Hematopoietic multipotent progenitor cell (in vitro differentiated cells): ENCODE measurements at regions not wholly inside any gene's neighbourhood (a gene's known extent, or its start where the extent isn't known, plus 50 kb on each side); places are given as distances from the start of the nearest gene placed in this dataset.
"Not testable (repeated sequence)": the region's sequence is repeated elsewhere in the genome, so short reads cannot be mapped to it uniquely, and the experiment has no call there.

Experiments
- DNase-seq, 3 donors: peaks; one replicate each; pipeline ENCODE4 v3.0.0-alpha.2; 2011 to 2015; ENCODE audit warnings: low read depth in 2 of 3, low spot score in 2 of 3

DNA sequence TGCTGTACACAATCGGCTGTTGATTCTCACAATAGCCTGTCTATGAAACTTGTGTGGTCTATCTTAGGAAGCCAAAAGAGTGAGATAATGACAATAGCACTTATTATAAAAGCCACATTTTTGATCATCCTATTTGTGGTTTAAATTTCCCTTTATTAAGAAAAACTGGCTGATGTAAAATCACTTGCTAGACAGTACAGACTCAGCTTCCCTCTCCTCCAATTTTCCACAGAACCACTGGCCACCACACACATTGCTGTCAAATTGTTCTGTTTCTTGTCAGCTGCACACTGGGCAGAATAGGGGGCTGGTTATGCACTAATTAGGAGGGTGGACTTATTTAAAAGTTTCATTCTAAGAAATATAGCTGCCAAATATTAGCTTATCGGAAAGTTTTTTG, 425.9 kb downstream of the EPHA3 start:
- DNase-seq = no peak

DNA sequence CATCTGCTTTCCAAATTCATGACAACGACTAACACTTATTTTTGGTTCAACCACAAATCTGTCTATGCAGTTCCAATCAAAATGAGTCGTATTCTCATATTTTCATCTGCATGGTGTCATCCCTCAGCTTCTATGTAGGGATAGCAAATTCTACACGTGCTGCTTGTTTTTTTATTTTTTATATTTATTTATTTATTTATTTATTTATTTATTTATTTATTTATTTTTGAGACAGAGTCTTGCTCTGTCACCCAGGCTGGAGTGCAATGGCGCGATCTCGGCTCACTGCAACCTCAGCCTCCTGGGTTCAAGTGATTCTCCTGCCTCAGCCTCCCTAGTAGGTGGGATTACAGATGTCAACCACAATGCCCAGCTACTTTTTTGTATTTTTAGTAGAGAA, 447.2 kb downstream of the EPHA3 start:
- not testable (repeated sequence) for DNase-seq

DNA sequence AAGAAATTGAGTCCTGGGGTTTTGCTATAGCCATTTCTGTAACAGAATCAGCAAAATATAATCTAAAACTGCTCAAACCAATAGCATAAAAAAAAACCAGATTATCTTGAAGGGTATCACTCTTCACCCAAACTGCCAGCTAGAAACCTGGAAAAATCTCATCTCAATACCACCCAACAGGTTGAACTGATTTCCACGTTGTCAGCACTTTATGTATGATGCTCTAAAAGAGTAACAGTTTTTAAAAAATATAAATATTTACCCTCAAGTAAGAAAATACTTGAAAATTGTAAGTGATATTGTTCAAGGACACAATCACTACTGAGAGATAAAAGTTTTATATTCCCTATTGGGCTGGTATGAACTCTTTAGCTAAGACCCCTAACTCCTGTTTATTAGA, 451.3 kb downstream of the EPHA3 start:
- DNase-seq = no peak

DNA sequence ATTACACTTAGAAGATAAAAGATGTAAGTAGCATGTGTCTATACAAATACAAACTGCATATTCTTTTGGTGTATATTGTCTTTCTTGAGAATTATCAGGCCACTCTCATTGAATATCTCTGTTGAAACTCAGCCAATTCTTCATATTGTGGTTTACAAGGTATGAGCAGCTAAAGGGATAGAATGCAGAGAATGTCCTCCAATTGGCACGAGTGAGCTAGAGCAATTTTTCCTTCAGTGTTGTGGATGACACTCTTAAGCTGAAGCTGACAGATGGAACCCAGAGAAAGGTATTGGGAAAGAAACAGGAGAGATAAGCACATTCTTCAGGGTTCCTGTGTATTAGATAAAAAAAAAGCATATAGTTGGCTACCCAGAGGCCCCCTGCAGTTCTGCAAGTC, 453.1 kb downstream of the EPHA3 start:
- no peak for DNase-seq

DNA sequence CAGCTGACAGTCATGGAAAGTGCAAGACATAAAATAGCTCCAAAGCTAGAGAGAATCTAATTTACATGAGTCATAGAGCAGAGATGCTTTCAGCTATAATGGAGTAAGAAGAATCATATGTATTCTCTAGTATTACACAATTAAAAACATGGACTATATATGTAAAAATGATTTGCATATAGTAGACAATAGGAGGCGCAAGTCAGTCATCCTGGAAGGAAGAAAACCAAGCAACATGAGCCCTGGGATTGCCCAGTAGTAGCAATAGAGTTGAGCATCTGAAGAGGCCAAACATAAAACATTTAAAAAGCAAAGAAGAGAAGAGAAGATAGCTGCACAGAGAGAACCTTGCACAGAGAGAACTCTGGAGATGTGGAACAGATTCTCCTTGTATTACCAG, 455.0 kb downstream of the EPHA3 start:
- DNase-seq = no peak

DNA sequence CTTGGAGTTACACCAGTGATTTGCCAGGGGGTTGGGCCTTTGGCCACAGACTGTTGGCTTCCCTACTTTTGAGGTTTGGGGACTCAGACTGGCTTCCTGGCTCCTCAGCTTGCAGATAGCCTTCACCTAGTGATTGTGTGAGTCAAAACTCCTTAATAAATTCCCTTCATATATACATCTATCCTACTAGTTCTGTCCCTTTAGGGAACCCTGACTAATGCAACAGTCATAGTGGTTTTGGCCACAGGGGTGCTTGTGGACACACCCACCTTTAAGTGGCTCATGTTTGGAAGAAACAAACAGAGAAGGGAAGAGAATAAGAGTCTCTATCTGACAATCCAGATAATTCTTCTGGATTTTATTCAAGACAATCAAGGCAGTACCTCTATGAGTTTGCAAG, 457.7 kb downstream of the EPHA3 start:
- no peak for DNase-seq

DNA sequence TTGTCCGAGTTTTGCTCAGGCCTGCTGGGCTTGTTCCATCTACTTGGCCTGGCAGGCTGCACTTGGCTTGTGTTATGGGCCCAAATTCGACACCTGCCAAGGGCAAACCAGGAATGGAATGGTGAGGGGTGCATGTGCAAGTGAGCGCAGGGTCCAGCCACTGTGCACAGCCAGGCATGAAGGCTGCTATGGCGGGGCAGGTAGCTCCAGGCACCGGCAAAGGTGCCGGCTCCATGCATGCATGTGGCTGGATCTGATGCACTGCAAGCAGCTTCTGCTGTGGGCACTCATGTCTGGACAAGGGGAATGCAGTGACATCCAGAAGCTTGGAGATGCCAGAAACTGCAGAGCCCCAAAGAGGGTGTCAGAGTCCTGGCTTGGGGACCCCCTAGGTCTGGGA, 463.0 kb downstream of the EPHA3 start:
- DNase-seq = no peak

DNA sequence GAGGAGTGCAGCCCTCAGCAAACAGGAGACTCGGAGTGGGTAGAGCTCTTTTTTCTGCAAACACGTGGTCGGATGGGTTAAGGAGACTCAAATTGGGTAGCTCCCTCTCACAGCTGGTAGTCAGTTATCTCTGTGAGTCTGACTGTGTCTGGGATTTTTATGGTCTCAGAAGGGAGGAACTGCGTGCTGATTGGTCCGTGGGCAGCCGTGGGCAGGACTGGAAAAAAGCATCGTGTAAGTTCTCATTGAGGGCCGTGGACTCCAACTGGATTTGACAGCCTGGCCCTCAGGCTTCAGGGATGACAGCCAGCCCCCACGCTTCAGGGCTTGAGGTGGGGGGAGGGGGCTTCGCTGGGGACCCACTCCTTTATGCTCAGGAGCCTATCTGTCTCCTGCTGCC, 463.9 kb downstream of the EPHA3 start:
- no peak for DNase-seq

DNA sequence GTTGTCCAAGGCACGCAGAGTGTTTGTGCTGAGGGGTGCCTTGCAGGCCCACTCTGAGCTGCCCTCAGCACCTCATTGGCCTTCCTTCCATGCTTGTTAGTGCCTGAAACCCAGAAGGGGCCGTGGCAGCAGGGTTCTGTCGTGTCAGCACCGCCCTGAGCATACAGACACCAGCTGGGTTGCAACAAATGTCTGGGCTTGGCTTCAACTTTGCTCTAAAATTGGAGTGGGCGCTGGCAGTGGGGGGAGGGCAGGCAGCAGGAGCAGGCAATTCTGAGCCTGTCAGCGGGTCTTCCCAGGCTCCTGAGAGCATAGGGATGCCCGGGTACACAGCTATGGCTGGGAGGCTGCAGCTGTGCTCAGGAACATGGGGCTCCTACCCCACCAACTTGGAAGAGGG, 464.3 kb downstream of the EPHA3 start:
- no peak for DNase-seq

DNA sequence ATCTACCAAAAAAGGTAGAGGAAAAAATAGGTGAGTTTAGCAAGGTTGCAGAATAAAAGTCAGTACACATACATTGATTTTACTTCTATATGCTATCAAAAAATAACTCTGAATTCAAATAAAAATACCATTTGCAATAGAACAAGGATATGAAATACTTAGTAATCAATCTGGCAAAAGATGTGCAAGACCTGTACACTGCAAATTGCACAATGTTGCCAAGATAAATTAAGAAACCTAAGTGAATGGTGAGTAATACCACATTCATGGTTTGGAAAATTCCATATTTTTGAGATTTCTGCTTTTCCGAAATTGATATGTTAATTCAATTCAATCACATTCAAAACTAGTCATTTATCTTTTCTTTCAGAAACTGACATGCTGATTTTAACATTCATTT, 464.8 kb downstream of the EPHA3 start:
- no peak for DNase-seq

DNA sequence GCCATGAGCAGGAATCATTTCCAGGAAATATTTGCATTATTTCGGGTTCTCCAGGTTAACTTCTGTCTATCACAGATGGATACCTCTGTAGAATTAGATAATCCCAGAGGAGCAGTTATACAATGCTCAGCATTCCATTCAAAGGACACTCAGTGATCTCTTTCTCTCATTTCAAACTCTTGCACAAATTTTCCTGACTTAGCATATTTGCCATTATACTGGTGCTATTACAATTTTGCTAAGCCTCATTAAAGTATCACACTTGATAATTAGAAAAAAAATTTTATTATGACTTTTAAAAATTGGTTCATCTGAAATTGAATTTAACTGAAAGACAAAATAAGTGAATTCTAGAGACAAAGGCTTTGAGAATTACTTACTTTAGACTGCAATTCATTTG, 469.0 kb downstream of the EPHA3 start:
- DNase-seq = no peak

DNA sequence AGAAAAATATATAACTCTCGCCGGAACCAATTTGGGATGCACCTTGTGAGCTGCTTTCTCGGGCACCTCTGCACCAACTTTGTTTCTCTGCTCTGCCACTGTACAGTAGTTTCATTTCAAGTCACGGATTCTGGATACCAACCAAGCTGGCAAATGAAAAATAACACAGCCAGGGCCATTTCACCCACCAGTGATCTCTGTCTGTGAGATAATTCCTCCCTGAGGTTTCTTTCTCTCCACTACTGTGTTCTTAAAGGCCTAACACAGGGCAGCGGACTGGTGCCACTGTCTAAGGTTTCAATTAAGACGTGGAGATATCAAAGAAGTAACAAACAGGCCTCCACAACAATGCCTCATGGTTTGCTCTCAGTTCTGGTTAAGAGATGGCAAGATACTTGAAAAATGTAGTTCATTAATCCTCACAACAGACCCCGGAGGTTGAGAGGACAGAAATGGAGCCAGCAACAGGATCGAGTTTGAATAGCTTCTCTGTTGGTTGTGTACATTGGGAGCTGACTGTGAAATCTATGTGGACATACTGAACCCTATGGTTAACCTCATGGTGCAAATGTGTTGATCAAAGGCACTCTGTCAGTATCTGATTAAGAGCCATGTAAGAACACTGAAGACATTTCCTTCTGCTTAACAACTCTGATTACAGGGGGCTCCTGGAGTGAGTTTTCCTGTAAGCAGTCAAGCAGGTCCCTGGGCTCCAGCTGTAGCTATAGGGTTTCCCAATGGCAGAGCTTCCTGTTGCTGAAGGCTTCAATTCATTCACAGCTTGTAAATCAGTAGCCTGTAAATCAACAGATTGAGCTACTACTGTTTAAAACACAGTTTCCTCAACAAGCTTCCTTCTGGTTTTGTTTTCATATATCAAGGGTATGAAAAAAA, 470.5 kb downstream of the EPHA3 start:
- no peak for DNase-seq

DNA sequence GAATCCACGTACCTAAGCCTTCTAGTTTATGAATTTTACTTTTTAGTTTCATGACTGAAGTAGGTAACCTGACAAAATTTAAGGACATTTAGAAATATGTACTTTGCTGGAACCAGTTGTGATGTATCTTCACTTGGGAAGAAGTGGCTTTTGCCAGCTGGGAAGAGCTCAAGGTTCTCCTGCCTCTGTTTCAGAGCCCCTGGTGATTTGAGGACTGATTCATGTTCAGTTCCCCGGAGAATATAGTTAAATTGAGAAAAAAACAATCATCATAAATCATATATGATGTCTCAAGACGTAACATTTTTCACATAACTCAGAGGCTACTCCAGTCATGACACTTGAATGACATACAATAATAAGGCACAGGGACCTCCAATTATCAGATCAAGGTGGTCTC, 473.4 kb downstream of the EPHA3 start:
- DNase-seq = no peak

DNA sequence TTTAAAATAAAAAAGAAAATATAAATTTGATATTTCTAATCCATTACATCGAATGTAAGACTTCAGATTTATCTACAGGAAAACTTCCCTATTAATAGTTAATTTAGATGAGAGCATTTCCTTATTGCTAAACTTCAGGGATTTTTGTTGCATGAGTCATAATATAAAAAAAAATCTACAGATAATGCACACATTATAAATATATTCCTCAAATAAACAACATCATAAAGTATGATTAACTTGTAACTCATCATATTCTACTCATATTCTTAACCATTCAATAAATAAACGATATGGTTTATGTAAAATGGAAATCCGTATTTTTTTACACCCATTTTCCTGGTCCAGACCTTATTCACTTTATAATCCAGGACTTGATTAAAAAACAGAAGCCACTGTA, 477.0 kb downstream of the EPHA3 start:
- DNase-seq = no peak

DNA sequence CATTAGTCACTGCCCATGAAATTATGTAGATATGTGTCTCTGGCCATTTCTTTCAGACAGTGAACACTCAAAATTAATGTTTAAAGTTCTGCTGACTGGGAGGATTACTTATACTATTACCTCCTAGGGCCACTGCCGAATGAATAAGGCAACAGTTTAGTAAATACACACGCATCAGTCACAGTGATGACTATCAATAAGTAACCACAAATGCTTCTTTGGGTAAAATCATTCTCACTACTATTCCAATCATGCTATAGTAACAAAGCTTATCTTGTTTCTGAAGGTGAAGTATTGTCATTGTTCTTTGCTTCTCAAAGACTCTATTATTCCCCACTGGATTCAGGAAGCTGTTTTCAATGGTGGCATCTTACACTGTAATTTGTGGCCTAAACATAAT, 478.8 kb downstream of the EPHA3 start:
- DNase-seq = no peak

DNA sequence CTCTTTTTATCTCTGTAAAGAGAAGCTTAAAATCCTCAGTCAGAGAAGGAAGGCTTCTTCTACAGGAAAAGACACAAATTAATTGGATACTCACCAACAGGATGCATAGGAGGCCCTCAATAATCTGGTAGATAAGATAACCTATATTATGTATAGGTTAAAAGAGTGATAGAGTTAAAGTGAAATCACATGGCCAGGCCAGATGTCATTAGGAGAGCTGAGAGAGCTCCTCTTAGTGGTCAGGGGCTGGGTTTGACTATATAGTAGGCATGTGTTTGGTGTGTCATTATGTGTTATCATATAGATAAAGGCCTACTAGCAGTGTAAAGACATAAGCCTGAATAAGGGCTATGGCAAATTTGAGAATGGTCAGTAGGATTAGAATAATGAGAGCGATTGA, 479.3 kb downstream of the EPHA3 start:
- DNase-seq = no peak

DNA sequence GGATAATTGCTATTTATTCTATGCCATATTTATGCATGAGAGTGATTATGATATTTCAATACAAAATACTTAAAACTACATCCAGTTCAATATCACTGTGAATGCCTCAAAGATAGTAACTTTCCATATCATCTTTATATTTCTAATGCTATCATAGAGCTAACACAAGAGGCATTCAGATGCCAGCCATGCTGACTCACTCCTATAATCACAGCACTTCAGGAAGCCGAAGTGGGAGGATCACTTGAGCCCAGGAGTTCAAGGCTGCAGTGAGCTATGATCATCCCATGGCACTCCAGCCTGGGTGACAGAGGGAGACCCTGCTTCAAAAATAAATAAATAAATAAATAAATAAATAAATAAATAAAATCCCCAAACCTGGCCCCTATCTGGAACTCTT, 498.7 kb downstream of the EPHA3 start:
- no peak for DNase-seq

DNA sequence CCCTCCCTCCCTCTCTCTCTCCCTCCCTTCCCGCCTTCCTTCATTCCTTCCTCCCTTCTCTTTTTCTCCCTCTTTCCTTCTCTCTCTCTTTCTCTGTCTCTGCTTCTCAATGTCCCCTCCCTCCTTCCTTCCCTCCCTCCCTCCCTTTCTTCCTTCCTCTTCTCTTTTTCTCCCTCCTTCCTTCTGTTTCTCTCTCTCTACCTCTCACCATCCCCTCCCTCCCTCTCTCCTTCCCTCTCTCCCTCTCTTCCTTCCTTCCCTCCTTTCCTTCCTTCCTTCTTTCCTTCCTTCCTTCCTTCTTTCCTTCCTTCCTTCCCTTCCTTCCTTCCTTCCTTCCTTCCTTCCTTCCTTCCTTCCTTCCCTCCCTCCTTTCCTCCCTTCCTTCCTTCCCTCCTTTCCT, 504.6 kb downstream of the EPHA3 start:
- no peak for DNase-seq

DNA sequence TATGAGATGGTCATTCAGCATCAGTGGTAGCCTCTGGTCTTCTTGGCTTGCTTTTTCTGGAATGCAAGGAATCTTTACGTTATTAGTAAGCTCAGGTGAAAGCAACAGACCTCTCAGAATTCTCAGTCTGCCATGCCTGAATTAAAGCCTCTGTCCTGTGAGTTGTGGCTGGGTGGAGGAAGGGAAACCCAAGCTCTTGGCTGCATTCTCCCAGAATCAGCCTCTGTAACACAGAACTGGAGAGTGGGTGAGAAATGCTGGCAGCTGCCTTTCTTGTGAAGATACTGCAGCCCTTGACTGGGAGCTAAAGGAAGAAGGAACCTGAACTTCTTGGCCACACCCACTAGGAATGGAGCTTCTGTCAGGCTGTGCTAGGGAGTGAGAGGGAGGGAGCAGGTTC, 505.8 kb downstream of the EPHA3 start:
- no peak for DNase-seq

DNA sequence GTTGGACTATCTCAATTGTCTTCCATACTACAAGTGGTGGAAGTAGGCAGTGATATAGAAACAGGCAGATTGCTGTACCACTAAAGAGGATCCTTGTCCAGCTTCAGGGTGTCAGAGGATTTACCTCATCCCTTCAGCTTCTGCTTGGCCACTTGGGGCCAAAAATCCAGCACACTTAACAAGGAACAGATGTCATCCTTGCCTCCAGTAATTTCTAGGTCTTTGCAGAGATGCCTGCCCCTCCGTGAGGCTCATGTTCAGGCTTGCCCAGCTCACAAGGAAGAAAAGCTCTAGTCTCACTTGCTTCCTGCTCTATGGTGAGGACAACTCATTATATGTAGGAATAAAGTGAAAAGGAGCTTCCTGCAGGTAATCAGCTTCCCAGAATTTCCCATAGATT, 510.3 kb downstream of the EPHA3 start:
- no peak for DNase-seq

DNA sequence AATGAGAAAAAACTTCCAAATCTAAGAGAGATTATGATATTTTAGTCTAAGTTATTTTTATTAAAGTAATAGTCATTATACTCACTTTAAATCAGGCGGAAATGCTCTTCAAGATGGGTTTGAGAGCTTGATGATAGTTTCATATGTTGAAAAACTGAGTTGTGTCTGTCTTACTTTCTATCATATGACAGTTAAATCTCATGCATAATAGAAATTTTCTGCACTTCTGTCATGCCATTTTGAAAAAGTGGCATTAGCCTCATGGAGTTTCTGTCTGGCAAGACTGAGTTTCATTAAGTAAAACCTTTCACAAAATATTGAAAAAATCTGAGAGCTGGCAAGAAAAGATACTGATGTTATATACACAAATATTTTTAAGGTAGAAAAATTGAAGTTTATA, 511.8 kb downstream of the EPHA3 start:
- DNase-seq = no peak

DNA sequence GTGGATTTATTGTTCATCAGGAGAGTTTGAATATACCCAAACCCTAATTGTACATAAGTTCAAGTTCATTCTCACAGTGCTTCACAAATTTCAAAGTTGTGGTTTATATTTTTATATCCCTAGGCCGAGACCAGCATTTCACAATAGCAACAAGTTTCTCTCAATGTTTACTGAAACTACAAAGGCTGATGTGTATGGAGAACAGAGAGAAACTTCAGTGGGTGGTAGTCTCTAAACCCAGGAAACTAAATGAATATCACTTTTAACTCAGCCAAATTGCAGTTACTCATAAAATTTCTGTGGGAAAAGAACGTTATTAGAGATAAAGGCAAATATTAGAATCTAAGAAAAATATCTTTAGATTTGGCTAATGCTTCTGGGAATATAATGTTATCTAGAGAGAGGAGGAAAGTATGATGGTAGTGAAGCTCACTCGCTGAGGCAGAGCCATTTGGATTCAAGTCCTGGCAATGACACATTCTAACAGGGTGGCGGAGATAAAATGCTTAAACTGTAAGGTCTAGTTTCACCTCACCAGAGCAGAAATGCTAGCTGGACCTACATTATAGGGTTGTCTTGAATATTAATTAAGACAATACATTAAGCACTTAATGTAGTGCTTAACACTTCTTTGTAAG, 514.8 kb downstream of the EPHA3 start:
- DNase-seq = no peak

DNA sequence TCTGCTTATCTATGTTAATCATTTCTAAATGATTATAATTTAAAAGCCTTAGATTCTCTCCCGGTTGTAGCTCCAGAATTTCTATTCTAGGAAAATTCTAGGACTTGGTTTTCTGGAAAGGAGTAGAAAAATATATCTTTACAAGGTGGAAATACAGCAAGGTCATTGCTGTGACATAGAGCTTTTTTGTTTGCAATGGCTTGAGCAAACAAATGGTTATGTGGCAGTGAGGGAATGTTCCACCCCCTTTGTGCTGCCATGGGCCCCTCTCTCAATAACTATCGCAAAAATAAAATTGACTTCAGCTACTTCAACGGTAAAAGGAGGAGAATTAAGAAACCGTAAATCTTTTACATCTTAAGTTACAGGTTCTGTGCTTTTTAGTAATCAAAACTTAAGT, 517.1 kb downstream of the EPHA3 start:
- DNase-seq = no peak
